VCaP (cell line): ENCODE measurements at regions not wholly inside any gene's neighbourhood (a gene's known extent, or its start where the extent isn't known, plus 50 kb on each side); places are given as distances from the start of the nearest gene placed in this dataset.
A peak's percentile ranks its signal among the peaks of the same experiment; 100 is the strongest.

Source experiments
- H3K27ac ChIP-seq: fragments of 450-650 bp; 2 replicates; pipeline ENCODE4 v1.5.1; 2017
- CTCF ChIP-seq: fragments of 450-650 bp; conservative IDR thresholded peaks from 2 replicates; pipeline ENCODE4 v1.5.1; 2017; ENCODE audit warnings: mild to moderate bottlenecking, moderate library complexity

GRCh38 chr4:142923619-142924018 is 77.5 kb upstream of the INPP4B start:
- TF ChIP-seq CTCF: no peak

GRCh38 chr4:142925161-142925560 is 79.1 kb upstream of the INPP4B start:
- H3K27ac ChIP-seq: peak overlapping the region; percentile 1; the same call in 1 of the 2 replicates
- TF ChIP-seq CTCF: no peak

More at GRCh38 chr4:142923619-142924018, 77.5 kb upstream of the INPP4B start:
- peak overlapping the region; percentile 70 for H3K27ac ChIP-seq

- no peak overlapping the region for H3K27ac ChIP-seq
- TF ChIP-seq CTCF: no peak
Observed at GRCh38 chr4:142927721-142928120, 81.6 kb upstream of the INPP4B start.

- TF ChIP-seq CTCF: no peak
Observed at GRCh38 chr4:142929526-142929925, 83.4 kb upstream of the INPP4B start.

GRCh38 chr4:142933207-142933606 is 87.1 kb upstream of the INPP4B start:
- no peak for TF ChIP-seq CTCF

More at GRCh38 chr4:142929526-142929925, 83.4 kb upstream of the INPP4B start:
- H3K27ac ChIP-seq: no peak overlapping the region

GRCh38 chr4:142940425-142941330 is 94.6 kb upstream of the INPP4B start:
- no peak for TF ChIP-seq CTCF
- no peak overlapping the region; the same call in 1 of the 2 replicates for H3K27ac ChIP-seq

More at GRCh38 chr4:142933207-142933606, 87.1 kb upstream of the INPP4B start:
- H3K27ac ChIP-seq: no peak overlapping the region

GRCh38 chr4:142944565-142944964 is 98.5 kb upstream of the INPP4B start:
- TF ChIP-seq CTCF: no peak
- H3K27ac ChIP-seq: no peak overlapping the region
